ENCODE measurements at regions not wholly inside any gene's neighbourhood (a gene's known extent, or its start where the extent isn't known, plus 50 kb on each side); places are given as distances from the start of the nearest gene placed in this dataset.
"Not testable (repeated sequence)": the region's sequence is repeated elsewhere in the genome, so short reads cannot be mapped to it uniquely, and the experiment has no call there.

- H3K4me3 ChIP-seq (replicated peaks; ENCODE audit: insufficient read depth, low read length), result no peak overlapping the region
- H3K27me3 ChIP-seq (ENCODE audit: insufficient read depth, poor library complexity, severe bottlenecking), result no peaks in the 10 kb centered on the region
- H3K27ac ChIP-seq (replicated peaks), result no peak overlapping the region
- TF ChIP-seq CTCF (IDR thresholded peaks at IDR 0.05; ENCODE audit: insufficient read depth, low read length) (no peak), REST (IDR thresholded peaks at IDR 0.05; ENCODE audit: insufficient replicate concordance, low read depth) (no peak), SPI1 (IDR thresholded peaks at IDR 0.05; ENCODE audit: borderline replicate concordance, low read depth) (no peak), POLR2AphosphoS5 (IDR thresholded peaks at IDR 0.05; ENCODE audit: low read depth) (no peak)
- DNase-seq (ENCODE audit: low read depth in 1 of 2, low spot score in 1 of 2), result no peak
These were observed 524.8 kb upstream of the API5 start for GRCh38 chr11:42786981-42787380.

- DNase-seq (ENCODE audit: low read depth in 1 of 2, low spot score in 1 of 2); H3K27ac ChIP-seq (replicated peaks); H3K27me3 ChIP-seq (ENCODE audit: insufficient read depth, poor library complexity, severe bottlenecking); H3K4me3 ChIP-seq (replicated peaks; ENCODE audit: insufficient read depth, low read length): not testable (repeated sequence)
These were observed 516.3 kb upstream of the API5 start for GRCh38 chr11:42795483-42795882.

- DNase-seq (ENCODE audit: low read depth in 1 of 2, low spot score in 1 of 2), result no peak
- no peak overlapping the region for H3K4me3 ChIP-seq (replicated peaks; ENCODE audit: insufficient read depth, low read length)
- TF ChIP-seq GABPA (IDR thresholded peaks at IDR 0.05; ENCODE audit: low read depth) (no peak), CTCF (IDR thresholded peaks at IDR 0.05; ENCODE audit: insufficient read depth, low read length) (no peak), SPI1 (IDR thresholded peaks at IDR 0.05; ENCODE audit: borderline replicate concordance, low read depth) (no peak), POLR2AphosphoS5 (IDR thresholded peaks at IDR 0.05; ENCODE audit: low read depth) (no peak), REST (IDR thresholded peaks at IDR 0.05; ENCODE audit: insufficient replicate concordance, low read depth) (no peak)
- no peak overlapping the region for H3K27ac ChIP-seq (replicated peaks)
- no peaks in the 10 kb centered on the region for H3K27me3 ChIP-seq (ENCODE audit: insufficient read depth, poor library complexity, severe bottlenecking)
These were observed 511.8 kb upstream of the API5 start for GRCh38 chr11:42800041-42800440.

- Histone ChIP-seq H3K27me3 (ENCODE audit: insufficient read depth, poor library complexity, severe bottlenecking) (no peaks in the 10 kb centered on the region), H3K4me3 (replicated peaks; ENCODE audit: insufficient read depth, low read length) (no peak overlapping the region), H3K27ac (replicated peaks) (no peak overlapping the region)
- no peak for DNase-seq (ENCODE audit: low read depth in 1 of 2, low spot score in 1 of 2)
- TF ChIP-seq CTCF (IDR thresholded peaks at IDR 0.05; ENCODE audit: insufficient read depth, low read length) (no peak), POLR2AphosphoS5 (IDR thresholded peaks at IDR 0.05; ENCODE audit: low read depth) (no peak), SPI1 (IDR thresholded peaks at IDR 0.05; ENCODE audit: borderline replicate concordance, low read depth) (no peak), GABPA (IDR thresholded peaks at IDR 0.05; ENCODE audit: low read depth) (no peak), REST (IDR thresholded peaks at IDR 0.05; ENCODE audit: insufficient replicate concordance, low read depth) (no peak)
These were observed 509.4 kb upstream of the API5 start for GRCh38 chr11:42802201-42802899.
